CD4-positive, alpha-beta T cell treated with Interleukin-17A for 1 hour (primary cell): ENCODE measurements at regions not wholly inside any gene's neighbourhood (a gene's known extent, or its start where the extent isn't known, plus 50 kb on each side); places are given as distances from the start of the nearest gene placed in this dataset.

ENCODE experiments used
- DNase-seq: peaks from one replicate; pipeline ENCODE4 v3.0.0-alpha.2; 2020

- DNase-seq: no peak
These were observed 703.0 kb downstream of the PCDH18 start for GRCh38 chr4:136829280-136829679.

DNA sequence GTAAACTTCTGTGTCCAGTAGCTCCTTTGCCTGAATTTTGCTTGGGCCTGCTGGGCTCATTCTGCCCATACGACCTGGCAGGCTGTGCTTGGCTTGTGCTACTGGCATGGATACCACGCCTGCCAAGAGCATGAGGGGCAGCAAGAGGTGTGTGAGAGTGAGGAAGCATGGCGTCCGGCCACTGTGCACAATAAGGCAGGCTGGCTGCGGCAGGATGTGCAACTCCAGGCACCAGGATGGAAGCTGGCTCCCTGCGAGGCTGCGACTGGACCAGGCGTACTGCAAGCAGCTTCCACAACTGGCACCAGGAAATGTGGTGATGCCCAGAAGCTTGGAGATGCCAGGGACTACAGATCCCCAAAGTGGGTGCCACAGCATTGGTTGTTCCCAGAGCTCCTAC lies 709.3 kb downstream of the PCDH18 start:
- no peak for DNase-seq

DNA sequence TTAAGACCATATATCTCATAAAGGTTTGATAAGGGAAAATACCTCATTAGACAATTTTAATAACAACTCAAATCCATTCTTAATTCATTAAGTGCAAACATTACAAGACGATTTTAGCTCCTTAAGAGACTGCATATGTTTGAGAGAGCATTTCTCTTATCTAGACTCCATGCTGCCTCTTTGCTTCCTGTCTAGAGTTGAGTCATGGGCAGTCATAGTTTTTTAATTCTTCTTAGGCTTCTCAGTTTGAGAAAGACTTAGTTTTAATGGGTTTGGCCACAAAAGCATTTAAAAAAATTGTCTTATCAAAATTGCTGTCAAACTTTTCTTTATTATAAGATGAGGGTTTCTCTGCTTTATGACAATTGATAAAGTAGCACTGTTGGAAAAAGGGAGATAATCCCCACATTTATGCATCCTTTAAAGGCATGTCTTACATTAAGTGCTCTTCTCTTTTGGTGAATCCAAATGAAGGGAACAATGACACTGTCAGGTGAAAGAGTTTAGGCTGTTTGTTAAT lies 713.4 kb downstream of the PCDH18 start:
- DNase-seq: no peak

DNA sequence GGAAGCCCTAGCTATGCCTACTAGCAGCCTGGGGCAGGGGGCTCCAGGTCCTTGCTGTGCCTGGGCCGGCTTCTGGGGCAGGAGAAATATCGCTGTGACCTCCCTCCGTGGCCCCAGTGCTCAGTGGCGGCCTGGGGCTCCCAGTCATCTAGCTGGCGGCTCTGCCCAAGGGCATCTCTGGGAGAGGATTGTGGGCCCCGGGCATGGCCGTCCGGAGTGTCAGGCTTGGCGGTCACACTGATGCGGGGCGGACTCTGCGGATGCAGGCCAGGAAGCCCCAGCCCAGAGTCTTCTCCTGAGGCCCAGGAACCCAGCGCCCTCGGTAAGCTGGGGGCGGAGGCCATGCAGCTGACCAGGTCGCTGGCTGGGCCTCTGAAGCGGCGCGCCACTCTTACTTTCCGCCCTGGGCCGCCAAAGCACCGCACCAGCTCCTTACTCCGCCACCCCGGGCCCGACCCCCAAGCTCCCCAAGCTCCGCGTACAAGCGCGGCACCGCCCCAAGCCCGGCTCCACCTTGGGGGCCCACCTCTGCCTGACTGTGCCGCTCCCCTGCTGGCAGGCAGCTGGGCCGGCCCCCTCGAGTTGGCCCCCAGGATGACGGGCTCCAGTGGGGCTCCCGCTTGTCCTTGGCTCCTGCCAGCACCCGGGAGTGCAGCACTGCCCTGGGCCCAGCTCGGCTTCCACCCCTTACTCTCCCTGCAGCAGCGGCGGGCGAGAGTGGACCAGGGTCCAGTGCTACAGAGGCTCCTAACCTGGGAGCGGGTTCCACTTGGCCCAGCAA lies 720.0 kb downstream of the PCDH18 start:
- no peak for DNase-seq

- DNase-seq: no peak
These were observed 720.7 kb downstream of the PCDH18 start for GRCh38 chr4:136811496-136812077.

GRCh38 chr4:136810626-136811025 lies 721.7 kb downstream of the PCDH18 start:
- no peak for DNase-seq

- DNase-seq: no peak
These were observed 725.5 kb downstream of the PCDH18 start for GRCh38 chr4:136806844-136807243.

- DNase-seq: no peak
These were observed 726.7 kb downstream of the PCDH18 start for GRCh38 chr4:136805617-136806016.

DNA sequence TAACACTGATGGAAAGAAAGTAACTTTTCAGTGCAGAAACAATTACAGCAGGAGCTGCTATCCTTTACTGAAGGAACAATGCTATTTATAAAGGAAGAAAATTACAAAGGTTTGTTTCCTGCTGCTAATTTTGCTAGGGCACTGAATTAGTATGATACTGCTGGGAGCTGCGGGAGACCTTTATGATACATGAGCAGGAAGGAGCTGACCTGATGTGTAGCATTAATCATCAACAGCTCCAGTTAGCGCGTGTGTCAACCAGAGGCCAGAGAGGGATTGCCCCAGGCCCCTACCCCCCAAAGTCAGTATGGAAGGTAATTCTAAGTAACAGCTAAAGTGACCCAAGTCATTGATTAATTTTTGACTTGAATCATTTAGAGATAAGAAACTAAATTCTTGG lies 728.9 kb downstream of the PCDH18 start:
- no peak for DNase-seq

- no peak for DNase-seq
These were observed 732.0 kb downstream of the PCDH18 start for GRCh38 chr4:136800248-136800647.

- DNase-seq: no peak
These were observed 735.3 kb downstream of the PCDH18 start for GRCh38 chr4:136796953-136797352.

DNA sequence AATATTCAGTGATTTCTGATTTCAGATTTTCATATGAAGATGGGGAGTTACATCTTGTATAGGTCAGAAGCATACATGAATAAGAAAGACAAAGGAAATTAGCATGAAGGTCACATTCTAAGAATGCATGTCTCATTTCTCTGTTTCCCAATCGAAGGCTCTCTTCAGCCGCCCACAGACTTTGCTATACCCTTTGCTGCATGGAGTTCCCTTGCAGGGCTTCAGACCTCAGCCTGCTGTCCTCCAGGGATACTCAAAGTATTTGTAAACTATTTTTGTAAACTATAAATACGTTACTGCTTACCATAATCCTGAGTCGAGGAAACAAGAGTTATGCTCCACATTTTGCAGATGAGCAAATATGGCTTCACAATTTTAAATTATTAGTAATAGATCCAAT lies 738.4 kb downstream of the PCDH18 start:
- DNase-seq: no peak

GRCh38 chr4:136784326-136784725 lies 748.0 kb downstream of the PCDH18 start:
- DNase-seq: no peak

DNA sequence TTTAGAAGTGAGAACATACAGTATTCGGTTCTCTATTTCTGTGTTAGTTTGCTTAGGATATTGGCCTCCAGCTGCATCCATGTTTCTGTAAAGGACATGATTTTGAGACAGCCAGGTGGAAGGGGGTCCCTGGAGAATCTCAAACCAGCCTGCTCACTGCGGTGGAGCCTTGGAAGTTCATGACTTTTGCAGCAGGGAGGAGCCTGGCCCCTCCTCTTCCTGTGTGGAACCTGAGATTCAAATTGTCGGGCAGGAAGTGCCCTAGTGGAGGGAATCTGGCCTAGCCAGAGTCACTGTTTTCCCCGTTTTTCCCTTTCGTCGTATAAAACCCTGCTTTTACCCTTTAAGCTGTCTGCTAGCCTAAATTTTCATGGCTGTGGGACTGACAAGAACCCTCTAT lies 762.6 kb downstream of the PCDH18 start:
- no peak for DNase-seq

GRCh38 chr4:136768925-136769275 lies 763.4 kb downstream of the PCDH18 start:
- no peak for DNase-seq

- no peak for DNase-seq
These were observed 763.9 kb downstream of the PCDH18 start for GRCh38 chr4:136768213-136768924.

DNA sequence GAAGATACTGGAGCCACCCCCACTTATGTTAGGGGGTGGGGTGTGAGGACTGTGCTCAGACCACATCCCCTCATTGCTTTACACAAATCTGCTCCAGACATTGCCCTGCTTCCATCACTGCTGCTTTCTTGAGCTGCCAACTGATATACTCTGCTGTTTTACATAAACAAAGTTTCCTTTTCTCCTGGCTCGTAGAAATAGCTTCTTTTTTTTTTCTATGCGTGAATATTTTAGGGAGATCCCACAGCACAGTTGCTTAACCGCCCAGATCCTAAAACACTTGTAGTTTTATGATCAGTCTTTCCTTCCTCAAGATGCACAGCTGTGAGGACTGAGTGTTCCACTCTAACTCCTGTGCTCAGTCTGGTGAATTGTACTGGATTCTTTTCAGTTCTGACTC lies 768.4 kb downstream of the PCDH18 start:
- no peak for DNase-seq

- DNase-seq: no peak
These were observed 776.8 kb downstream of the PCDH18 start for GRCh38 chr4:136755531-136755916.

DNA sequence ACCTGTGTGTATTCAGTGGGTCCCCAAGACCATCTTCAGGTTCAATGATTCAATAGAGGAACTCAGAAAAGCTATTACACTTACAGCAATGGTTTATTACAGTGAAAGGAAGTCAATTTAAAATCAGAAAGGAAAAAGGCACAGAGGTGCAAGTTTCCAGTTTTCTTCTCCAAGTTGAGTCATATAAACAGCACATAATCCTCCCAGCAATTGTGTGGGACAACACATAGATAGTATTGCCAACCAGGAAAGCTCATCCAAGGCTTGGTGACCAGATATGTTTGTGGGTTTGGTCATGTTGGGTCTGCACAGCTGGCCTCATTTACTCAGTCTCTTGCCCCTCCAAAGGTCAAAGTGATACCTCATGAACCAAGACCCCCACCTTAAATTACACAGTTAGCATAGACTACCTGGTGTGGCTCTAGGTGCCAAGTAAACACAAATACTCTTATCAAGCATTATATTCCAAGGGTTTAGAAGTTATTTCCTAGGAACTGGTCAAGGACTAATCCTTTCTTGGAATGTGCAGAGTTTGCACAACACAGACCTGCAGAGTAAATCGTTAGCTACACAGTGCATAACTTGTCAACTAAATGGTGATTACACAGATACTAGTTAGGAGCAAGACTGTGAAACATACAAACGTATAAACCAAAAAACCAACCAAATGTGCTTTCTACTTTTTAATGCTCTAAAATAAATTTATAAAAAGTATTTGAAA lies 777.3 kb downstream of the PCDH18 start:
- no peak for DNase-seq

DNA sequence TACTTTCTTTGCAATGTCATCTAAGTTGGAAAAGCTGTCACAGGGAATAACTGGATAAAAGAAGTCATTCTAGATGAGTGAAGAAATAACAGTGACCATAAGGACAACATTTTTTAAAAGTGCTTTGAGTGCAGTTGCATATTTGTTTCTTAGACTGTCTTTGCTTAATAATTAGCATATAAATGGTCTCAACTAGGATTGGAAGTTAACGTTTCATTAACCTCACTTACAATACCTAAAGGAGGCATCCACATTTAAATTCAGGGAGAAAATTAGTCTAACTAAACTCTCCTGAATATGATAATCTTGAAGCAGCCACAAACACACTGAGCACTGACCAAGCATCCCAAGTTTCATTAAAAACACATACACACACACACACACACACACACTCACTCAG lies 780.7 kb downstream of the PCDH18 start:
- DNase-seq: no peak

DNA sequence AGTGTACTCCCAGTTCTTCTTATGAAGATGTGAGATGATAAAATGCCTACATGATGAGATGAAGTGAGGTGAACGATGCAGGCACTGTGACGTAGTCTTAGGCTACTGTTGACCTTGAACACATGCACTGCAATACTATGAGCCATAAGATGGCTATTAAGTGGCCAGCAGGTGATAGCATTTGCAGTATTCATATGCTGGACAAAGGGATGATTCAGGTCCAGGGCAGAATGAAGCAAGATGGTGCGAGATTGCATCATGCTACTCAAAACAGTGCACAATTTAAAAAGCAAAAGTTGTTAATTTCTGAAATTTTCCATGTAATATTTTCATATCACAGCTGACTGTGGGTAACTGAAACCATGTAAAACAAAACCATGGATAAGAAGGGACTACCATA lies 781.4 kb downstream of the PCDH18 start:
- DNase-seq: no peak

GRCh38 chr4:136749989-136750388 lies 782.3 kb downstream of the PCDH18 start:
- DNase-seq: no peak

- no peak for DNase-seq
These were observed 783.5 kb downstream of the PCDH18 start for GRCh38 chr4:136748773-136749172.
